ENCODE measurements at regions not wholly inside any gene's neighbourhood (a gene's known extent, or its start where the extent isn't known, plus 50 kb on each side); places are given as distances from the start of the nearest gene placed in this dataset.

DNA sequence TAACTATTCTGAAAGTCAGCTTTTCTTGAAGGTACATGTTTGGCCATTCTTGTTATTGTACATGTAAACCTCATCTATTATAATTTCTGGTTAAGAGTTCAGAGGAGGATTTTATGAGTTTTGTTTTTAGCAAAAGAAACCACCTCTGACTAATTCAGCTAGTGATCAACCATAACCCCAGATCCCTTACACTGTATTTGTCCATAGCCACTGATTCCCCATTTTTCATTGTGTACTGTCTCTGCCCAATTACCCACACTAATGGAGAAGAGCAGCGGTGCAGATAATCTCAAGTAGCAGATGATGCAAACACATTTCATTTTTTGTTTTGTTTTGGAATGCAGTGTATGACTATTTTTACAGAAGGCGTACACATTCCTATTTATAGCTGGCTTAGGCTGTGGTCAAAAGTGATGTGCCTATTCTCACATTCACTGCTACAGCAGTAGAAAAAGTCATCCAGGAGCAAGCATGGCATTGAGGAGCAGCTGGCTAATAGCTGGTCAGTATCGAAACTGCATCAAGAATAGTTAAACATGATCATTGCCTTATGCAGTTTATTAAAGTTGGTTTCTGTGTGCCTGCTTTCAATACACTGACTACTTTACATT is 988.3 kb downstream of the DTWD2 start:
- no peak overlapping the region for H3K4me3 ChIP-seq (replicated peaks in 1 of 2; ENCODE audit: low read depth in 2 of 2, low read length in 2 of 2)
- TF ChIP-seq, protein P1, sequence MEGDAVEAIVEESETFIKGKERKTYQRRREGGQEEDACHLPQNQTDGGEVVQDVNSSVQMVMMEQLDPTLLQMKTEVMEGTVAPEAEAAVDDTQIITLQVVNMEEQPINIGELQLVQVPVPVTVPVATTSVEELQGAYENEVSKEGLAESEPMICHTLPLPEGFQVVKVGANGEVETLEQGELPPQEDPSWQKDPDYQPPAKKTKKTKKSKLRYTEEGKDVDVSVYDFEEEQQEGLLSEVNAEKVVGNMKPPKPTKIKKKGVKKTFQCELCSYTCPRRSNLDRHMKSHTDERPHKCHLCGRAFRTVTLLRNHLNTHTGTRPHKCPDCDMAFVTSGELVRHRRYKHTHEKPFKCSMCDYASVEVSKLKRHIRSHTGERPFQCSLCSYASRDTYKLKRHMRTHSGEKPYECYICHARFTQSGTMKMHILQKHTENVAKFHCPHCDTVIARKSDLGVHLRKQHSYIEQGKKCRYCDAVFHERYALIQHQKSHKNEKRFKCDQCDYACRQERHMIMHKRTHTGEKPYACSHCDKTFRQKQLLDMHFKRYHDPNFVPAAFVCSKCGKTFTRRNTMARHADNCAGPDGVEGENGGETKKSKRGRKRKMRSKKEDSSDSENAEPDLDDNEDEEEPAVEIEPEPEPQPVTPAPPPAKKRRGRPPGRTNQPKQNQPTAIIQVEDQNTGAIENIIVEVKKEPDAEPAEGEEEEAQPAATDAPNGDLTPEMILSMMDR (IDR thresholded peaks at IDR 0.05; ENCODE audit: low read depth, low read length) = no peak
- DNase-seq (ENCODE audit: low read depth in 2 of 2) = peak in 1 of 2 donors; percentile 4

DNA sequence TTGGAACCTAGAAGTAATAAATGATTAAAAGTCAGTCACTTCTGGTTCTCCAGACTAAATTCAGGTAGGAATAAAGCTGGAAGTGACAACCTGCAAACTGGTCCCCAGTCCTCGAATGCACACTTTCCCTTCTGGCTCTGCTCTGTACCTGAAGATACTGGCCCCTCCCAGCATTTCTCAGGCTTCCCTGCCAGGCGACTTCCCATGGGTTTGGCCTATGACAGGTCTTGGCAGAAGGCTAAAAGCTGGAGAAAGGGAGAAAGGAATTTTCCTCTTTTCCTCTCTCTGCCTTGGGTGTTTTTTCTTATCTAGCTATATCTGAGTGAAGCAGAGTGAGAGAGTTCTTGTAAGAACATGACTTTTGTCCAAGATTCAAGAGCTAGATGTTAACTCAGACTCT is 1005.7 kb downstream of the DTWD2 start:
- peak in 1 of 2 donors; percentile 9 for DNase-seq (ENCODE audit: low read depth in 2 of 2)
- no peak overlapping the region for H3K4me3 ChIP-seq (replicated peaks in 1 of 2; ENCODE audit: low read depth in 2 of 2, low read length in 2 of 2)
- TF ChIP-seq, protein P1 (IDR thresholded peaks at IDR 0.05; ENCODE audit: low read depth, low read length) = no peak

DNA sequence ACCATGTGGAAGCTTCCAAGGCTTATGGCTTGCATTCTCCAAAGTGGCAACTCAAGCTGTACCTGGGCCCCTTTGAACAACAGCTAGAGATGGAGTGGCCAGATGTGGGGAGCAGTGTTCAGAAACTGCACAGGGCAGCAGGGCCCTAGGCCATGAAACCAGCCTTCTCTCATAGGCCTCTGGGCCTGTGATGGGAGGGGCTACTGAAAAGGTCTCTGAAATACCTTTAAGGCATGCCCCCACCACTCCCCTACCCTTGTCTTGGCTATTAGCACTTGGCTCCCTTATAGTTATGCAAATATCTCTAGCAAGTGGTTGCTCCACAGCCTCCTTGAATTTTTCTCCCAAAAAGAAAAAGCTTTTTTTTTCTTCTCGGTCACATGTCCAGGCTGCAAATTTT is 1014.6 kb downstream of the DTWD2 start:
- TF ChIP-seq, protein P1 (IDR thresholded peaks at IDR 0.05; ENCODE audit: low read depth, low read length) = no peak
- no peak overlapping the region for H3K4me3 ChIP-seq (replicated peaks in 1 of 2; ENCODE audit: low read depth in 2 of 2, low read length in 2 of 2)
- DNase-seq (ENCODE audit: low read depth in 2 of 2) = no peak

DNA sequence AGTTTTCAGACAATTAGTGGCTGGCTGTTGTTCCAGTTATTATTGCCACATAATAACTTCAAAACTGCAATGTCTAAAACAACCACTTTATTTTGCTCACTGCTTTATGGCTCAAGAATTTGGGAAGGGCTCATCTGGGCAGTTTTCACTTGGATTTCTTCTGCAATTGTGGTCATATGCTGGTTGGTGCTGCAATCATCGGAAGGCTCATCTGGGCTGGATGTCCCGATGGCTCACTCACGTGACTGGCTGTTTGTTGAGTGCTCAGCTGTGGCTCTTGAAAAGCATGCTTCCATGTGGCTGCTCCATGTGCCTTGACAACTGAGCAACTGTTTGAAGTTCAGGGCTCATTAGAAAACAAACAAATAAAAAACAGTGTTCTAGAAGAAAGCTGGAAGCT is 1032.5 kb downstream of the DTWD2 start:
- H3K4me3 ChIP-seq (replicated peaks in 1 of 2; ENCODE audit: low read depth in 2 of 2, low read length in 2 of 2) = no peak overlapping the region
- no peak for DNase-seq (ENCODE audit: low read depth in 2 of 2)

DNA sequence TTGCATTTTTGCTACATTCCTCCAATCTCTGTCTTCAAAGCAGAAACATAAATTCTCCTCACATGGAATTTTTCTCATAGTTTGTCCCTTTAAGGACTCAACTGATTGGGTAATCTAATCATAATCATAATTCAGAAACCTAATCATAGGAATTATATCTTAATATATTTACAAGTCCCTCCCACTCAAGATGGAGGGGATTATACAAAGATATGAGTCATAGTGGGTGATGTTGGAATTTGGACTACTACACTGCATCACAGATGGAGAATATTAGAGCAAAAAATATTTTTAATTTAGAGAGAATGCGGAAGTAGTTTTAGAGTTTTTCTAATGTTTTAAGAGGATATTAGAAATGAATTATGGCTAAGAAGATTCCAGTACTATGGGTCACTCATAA is 1034.0 kb downstream of the DTWD2 start:
- TF ChIP-seq, protein P1 (IDR thresholded peaks at IDR 0.05; ENCODE audit: low read depth, low read length) = no peak
- no peak overlapping the region for H3K4me3 ChIP-seq (replicated peaks in 1 of 2; ENCODE audit: low read depth in 2 of 2, low read length in 2 of 2)
- DNase-seq (ENCODE audit: low read depth in 2 of 2) = no peak

More for the DNA sequence above, 1032.5 kb downstream of the DTWD2 start:
- TF ChIP-seq, protein P1 (IDR thresholded peaks at IDR 0.05; ENCODE audit: low read depth, low read length) = no peak

DNA sequence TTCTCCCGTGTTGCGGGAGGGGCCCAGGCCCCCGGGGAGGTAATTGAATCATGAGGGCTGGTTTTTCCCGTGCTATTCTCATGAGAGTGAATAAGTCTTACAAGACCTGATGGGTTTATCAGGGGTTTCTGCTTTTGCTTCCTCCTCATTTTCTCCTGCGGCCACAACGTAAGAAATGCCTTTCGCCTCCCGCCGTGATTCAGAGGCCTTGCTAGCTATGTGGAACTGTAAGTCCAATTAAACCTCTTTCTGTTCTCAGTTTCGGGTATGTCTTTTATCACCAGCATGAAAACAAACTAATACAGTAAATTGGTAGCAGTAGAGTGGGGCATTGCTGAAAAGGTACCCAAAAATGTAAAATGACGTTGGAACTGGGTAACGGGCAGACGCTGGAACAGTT is 1035.1 kb downstream of the DTWD2 start:
- TF ChIP-seq, protein P1 (IDR thresholded peaks at IDR 0.05; ENCODE audit: low read depth, low read length) = no peak
- no peak for DNase-seq (ENCODE audit: low read depth in 2 of 2)
- no peak overlapping the region for H3K4me3 ChIP-seq (replicated peaks in 1 of 2; ENCODE audit: low read depth in 2 of 2, low read length in 2 of 2)

DNA sequence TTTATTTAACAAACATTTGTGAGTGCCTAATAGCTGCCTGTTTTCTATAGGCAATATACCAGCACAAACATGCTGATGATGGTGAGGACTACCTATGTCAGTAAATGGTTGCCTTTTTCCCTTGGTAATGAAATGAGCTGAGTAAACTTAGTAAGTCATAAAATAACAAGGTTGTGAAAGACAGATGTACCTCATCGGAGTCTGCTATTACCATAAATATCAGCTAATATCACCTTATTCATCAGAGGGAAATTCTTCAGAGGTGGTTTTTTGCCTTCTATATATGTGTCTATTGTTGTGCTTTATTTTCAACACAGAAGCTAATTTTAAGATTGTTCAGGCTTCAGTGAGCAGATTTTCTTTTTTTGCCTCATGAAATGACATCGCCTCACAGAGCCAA is 1040.5 kb downstream of the DTWD2 start:
- TF ChIP-seq, protein P1 (IDR thresholded peaks at IDR 0.05; ENCODE audit: low read depth, low read length) = no peak
- no peak overlapping the region for H3K4me3 ChIP-seq (replicated peaks in 1 of 2; ENCODE audit: low read depth in 2 of 2, low read length in 2 of 2)
- no peak for DNase-seq (ENCODE audit: low read depth in 2 of 2)
